GM21423 (cell line): ENCODE measurements at regions not wholly inside any gene's neighbourhood (a gene's known extent, or its start where the extent isn't known, plus 50 kb on each side); places are given as distances from the start of the nearest gene placed in this dataset.

Experiments used
- ATAC-seq: cut with Tn5 transposase; IDR thresholded peaks from one replicate; pipeline ENCODE4 v1.9.1; 2021; ENCODE audit warnings: mild to moderate bottlenecking, moderate library complexity; ENCODE audit not compliant: unreplicated experiment

GRCh38 chr10:83633547-83633946, 505.8 kb upstream of the GHITM start:
- no peak for ATAC-seq

- ATAC-seq = no peak
Measured at GRCh38 chr10:83636826-83637225, 502.5 kb upstream of the GHITM start.

- no peak for ATAC-seq
Measured at GRCh38 chr10:83647526-83647925, 491.8 kb upstream of the GHITM start.

GRCh38 chr10:83648201-83648600, 491.1 kb upstream of the GHITM start:
- no peak for ATAC-seq

- ATAC-seq = no peak
Measured at GRCh38 chr10:83649471-83649870, 489.8 kb upstream of the GHITM start.

- ATAC-seq = no peak
Measured at GRCh38 chr10:83654689-83655088, 484.6 kb upstream of the GHITM start.

- ATAC-seq = no peak
Measured at GRCh38 chr10:83656924-83657323, 482.4 kb upstream of the GHITM start.

- no peak for ATAC-seq
Measured at GRCh38 chr10:83657487-83657886, 481.8 kb upstream of the GHITM start.

GRCh38 chr10:83663918-83664317, 475.4 kb upstream of the GHITM start:
- ATAC-seq = no peak

GRCh38 chr10:83666762-83667161, 472.5 kb upstream of the GHITM start:
- ATAC-seq = no peak

- no peak for ATAC-seq
Measured at GRCh38 chr10:83667594-83667993, 471.7 kb upstream of the GHITM start.

GRCh38 chr10:83673316-83673715, 466.0 kb upstream of the GHITM start:
- no peak for ATAC-seq

GRCh38 chr10:83677795-83678194, 461.5 kb upstream of the GHITM start:
- no peak for ATAC-seq

- ATAC-seq = no peak
Measured at GRCh38 chr10:83678850-83679249, 460.5 kb upstream of the GHITM start.

GRCh38 chr10:83680470-83680891, 458.8 kb upstream of the GHITM start:
- peak; percentile 98 for ATAC-seq

GRCh38 chr10:83682414-83682813, 456.9 kb upstream of the GHITM start:
- ATAC-seq = no peak

GRCh38 chr10:83685458-83685857, 453.9 kb upstream of the GHITM start:
- ATAC-seq = no peak

GRCh38 chr10:83691791-83692596, 447.3 kb upstream of the GHITM start:
- no peak for ATAC-seq

GRCh38 chr10:83698899-83699298, 440.4 kb upstream of the GHITM start:
- no peak for ATAC-seq

- no peak for ATAC-seq
Measured at GRCh38 chr10:83701799-83702198, 437.5 kb upstream of the GHITM start.

- no peak for ATAC-seq
Measured at GRCh38 chr10:83702731-83703130, 436.6 kb upstream of the GHITM start.

- ATAC-seq = no peak
Measured at GRCh38 chr10:83706120-83706519, 433.2 kb upstream of the GHITM start.
